HepG2 (cell line): ENCODE measurements at regions not wholly inside any gene's neighbourhood (a gene's known extent, or its start where the extent isn't known, plus 50 kb on each side); places are given as distances from the start of the nearest gene placed in this dataset.
"Not testable (repeated sequence)": the region's sequence is repeated elsewhere in the genome, so short reads cannot be mapped to it uniquely, and the experiment has no call there.

Experiments used
- ATAC-seq: fragments of 200-7000 bp; cut with Tn5 transposase; 3 replicates; pipeline ENCODE4 v1.9.1; 2020; ENCODE audit warnings: mild to moderate bottlenecking, moderate library complexity
- BruUV-seq: library from RNA; stranded (reverse); fragments of 400-500 nt; replicated peaks from 2 replicates; lab custom pipeline; 2021; lab: Mats Ljungman, UMichigan
- CTCF ChIA-PET: fragments of 300-600 bp; formaldehyde crosslinking; extraction: SDS; loops from one replicate; lab custom pipeline; 2021; ENCODE audit warnings: low total read pairs, inconsistent platforms, low intra/inter-chr PET ratio; lab: Yijun Ruan, JAX
- POLR2A ChIA-PET: fragments of 350-600 bp; sonication (Branson Sonifier 250); formaldehyde crosslinking; loops from one replicate; lab custom pipeline; 2020; ENCODE audit warnings: antibody characterized with exemption, inconsistent platforms; lab: Yijun Ruan, JAX
- DNase-seq: peaks from one replicate; pipeline ENCODE4 v3.0.0-alpha.2; 2015; ENCODE audit warnings: low spot score
- FAIRE-seq: peaks from 3 replicates; lab custom pipeline; 2011; peaks lifted over from hg19 to GRCh38; lab: Jason Lieb, UNC
- H2AFZ ChIP-seq: one replicate; pipeline ENCODE4 v1.6.1; 2011; ENCODE audit warnings: low read length, inconsistent platforms
- H3K27ac ChIP-seq: fragments of 300-600 bp; 3 replicates; pipeline ENCODE4 v1.8.0; 2011; ENCODE audit warnings: mixed run types, mild to moderate bottlenecking, mixed read lengths, low read length, inconsistent platforms; ENCODE audit not compliant: insufficient read depth; ENCODE audit errors: extremely low read length
- H3K27me3 ChIP-seq, 2 experiments: fragments of 200-600 bp in 1 of 2; 2 replicates in 1 of 2; 3 replicates in 1 of 2; pipeline versions ENCODE4 v1.6.0 to v1.8.0; 2011; ENCODE audit warnings: low read length in 2 of 2, mild to moderate bottlenecking in 2 of 2, moderate library complexity in 2 of 2, inconsistent platforms in 1 of 2; ENCODE audit not compliant: insufficient read depth in 2 of 2, control insufficient read depth in 1 of 2
- H3K36me3 ChIP-seq, 2 experiments: fragments of 200-600 bp in 1 of 2; replicated peaks in 1 of 2; 2 replicates in 1 of 2; 3 replicates in 1 of 2; pipeline versions ENCODE4 v1.5.1 to v1.8.0; 2011; ENCODE audit warnings: low read length in 2 of 2, inconsistent platforms in 1 of 2; ENCODE audit not compliant: insufficient read depth in 2 of 2, control insufficient read depth in 1 of 2
- H3K4me1 ChIP-seq: 2 replicates; pipeline ENCODE4 v1.5.1; 2012; ENCODE audit warnings: low read length, inconsistent platforms; ENCODE audit not compliant: insufficient read depth
- H3K4me2 ChIP-seq: 2 replicates; pipeline ENCODE4 v1.6.0; 2011; ENCODE audit warnings: low read depth, low read length, inconsistent platforms
- H3K4me3 ChIP-seq, 3 experiments: fragments of 200-600 bp in 1 of 3; sonication (generic), shearing (Covaris generic) in 1 of 3; replicated peaks in 1 of 3; 2 replicates each; pipeline ENCODE4 v1.5.1; 2011 to 2016; ENCODE audit warnings: low read length in 3 of 3, inconsistent platforms in 2 of 3, low read depth in 2 of 3, mild to moderate bottlenecking in 2 of 3, control low read depth in 1 of 3, mixed read lengths in 1 of 3; ENCODE audit not compliant: insufficient read depth in 1 of 3
- H3K79me2 ChIP-seq: one replicate; pipeline ENCODE4 v1.6.1; 2011; ENCODE audit warnings: low read length, inconsistent platforms; ENCODE audit not compliant: insufficient read depth
- H3K9ac ChIP-seq: 2 replicates; pipeline ENCODE4 v1.6.0; 2011; ENCODE audit warnings: mild to moderate bottlenecking, low read depth, low read length, inconsistent platforms; ENCODE audit not compliant: insufficient read depth
- H3K9me3 ChIP-seq: 2 replicates; pipeline ENCODE4 v1.5.1; 2012; ENCODE audit warnings: mild to moderate bottlenecking, low read length
- H4K20me1 ChIP-seq: 2 replicates; pipeline ENCODE4 v1.6.0; 2011; ENCODE audit warnings: inconsistent platforms, mild to moderate bottlenecking, low read length, moderate library complexity; ENCODE audit not compliant: insufficient read depth
- ARNT2 ChIP-seq: sonication (generic); formaldehyde crosslinking; IDR thresholded peaks from 2 replicates; pipeline ENCODE4 v1.8.0; 2022; ENCODE audit warnings: mild to moderate bottlenecking, low read depth, missing genetic modification reagents, moderate library complexity
- BCL6 ChIP-seq: IDR thresholded peaks from 2 replicates; pipeline ENCODE4 v1.6.1; 2016; ENCODE audit warnings: missing genetic modification reagents, missing compliant biosample characterization
- GATAD1 ChIP-seq: IDR thresholded peaks from 2 replicates; pipeline ENCODE4 v1.6.1; 2016; ENCODE audit warnings: missing genetic modification reagents, missing compliant biosample characterization
- HMGA1 ChIP-seq: sonication (generic); formaldehyde crosslinking; conservative IDR thresholded peaks from 2 replicates; pipeline ENCODE4 v1.4.0; 2020; ENCODE audit warnings: missing genetic modification reagents
- IRX3 ChIP-seq: sonication (generic); formaldehyde crosslinking; IDR thresholded peaks from 2 replicates; pipeline ENCODE4 v1.8.1; 2023; ENCODE audit warnings: mild to moderate bottlenecking, low read depth, missing genetic modification reagents, borderline replicate concordance
- JUNB ChIP-seq: sonication (generic); formaldehyde crosslinking; IDR thresholded peaks from 2 replicates; pipeline ENCODE4 v1.8.0; 2022; ENCODE audit warnings: missing genetic modification reagents, mild to moderate bottlenecking, borderline replicate concordance
- PLRG1 ChIP-seq: fragments of 450-650 bp; conservative IDR thresholded peaks from 2 replicates; pipeline ENCODE4 v1.6.1; 2016
- RARA ChIP-seq: IDR thresholded peaks from 2 replicates; pipeline ENCODE4 v1.6.1; 2016; ENCODE audit warnings: missing genetic modification reagents, missing compliant biosample characterization
- SNAPC2 ChIP-seq: sonication (generic); formaldehyde crosslinking; IDR thresholded peaks from 2 replicates; pipeline ENCODE4 v1.8.1; 2022; ENCODE audit warnings: mild to moderate bottlenecking, missing genetic modification reagents
- TCF7 ChIP-seq: sonication (generic); IDR thresholded peaks from 2 replicates; pipeline ENCODE4 v1.6.1; 2016; ENCODE audit warnings: antibody characterized with exemption, low read depth
- ZNF20 ChIP-seq: sonication (generic); formaldehyde crosslinking; IDR thresholded peaks from 2 replicates; pipeline ENCODE4 v1.4.0; 2020; ENCODE audit warnings: mild to moderate bottlenecking, moderate library complexity, missing genetic modification reagents
- ZNF839 ChIP-seq: sonication (generic); formaldehyde crosslinking; IDR thresholded peaks from 2 replicates; pipeline ENCODE4 v1.4.0; 2020; ENCODE audit warnings: missing genetic modification reagents, mild to moderate bottlenecking, borderline replicate concordance
- ZSCAN25 ChIP-seq: sonication (generic); formaldehyde crosslinking; IDR thresholded peaks from 2 replicates; pipeline ENCODE4 v1.8.0; 2022; ENCODE audit warnings: mild to moderate bottlenecking, missing genetic modification reagents
- WGBS: methylation state at CpG from one replicate; pipeline ENCODE4 v1.1.6; 2017; ENCODE audit warnings: low lambda C conversion rate; 5-methylcytosine and 5-hydroxymethylcytosine counted together
- in situ Hi-C: cut with HindIII; loops from 2 replicates; pipeline ENCODE4 v1.10.0; 2017; ENCODE audit warnings: low pct_unique_long_range_greater_than_20kb; ENCODE audit not compliant: extremely low pct_ligation_motif_present
- intact Hi-C: fragments of 100-400 bp; cut with micrococcal nuclease; formaldehyde crosslinking; loops from one replicate; pipeline ENCODE4 v1.10.0; 2022; ENCODE audit not compliant: unreplicated experiment
- TF ChIP-seq, protein P1 (sequence below): sonication (generic); formaldehyde crosslinking; IDR thresholded peaks from 2 replicates; pipeline ENCODE4 v1.5.1; 2020; ENCODE audit warnings: missing genetic modification reagents, mild to moderate bottlenecking, borderline replicate concordance
- TF ChIP-seq, protein P2 (sequence below): sonication (generic); formaldehyde crosslinking; IDR thresholded peaks from 2 replicates; pipeline ENCODE4 v1.5.1; 2020; ENCODE audit warnings: missing genetic modification reagents, mild to moderate bottlenecking, borderline replicate concordance

DNA sequence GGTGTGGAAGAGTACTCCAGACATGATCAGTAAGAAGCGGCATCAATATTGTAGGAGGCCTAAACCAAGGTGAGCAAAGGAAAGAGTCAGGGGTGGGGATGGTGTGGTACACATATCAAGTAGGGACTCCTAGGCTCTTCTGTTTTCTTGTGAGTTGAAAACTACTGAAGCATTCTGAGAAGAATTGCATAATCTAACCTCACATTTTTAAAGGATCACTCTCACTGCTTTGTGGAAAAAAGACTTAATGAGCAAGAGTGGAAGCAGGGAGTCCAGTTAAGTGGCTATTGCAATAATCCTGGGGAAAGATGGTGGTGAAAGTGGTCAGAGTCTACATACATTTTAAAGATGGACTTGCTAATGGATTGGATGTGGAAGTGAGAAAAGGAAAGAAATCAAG, 899.5 kb upstream of the FAM98A start:
- intact Hi-C loops (no loop called here), in situ Hi-C loops (no loop called here)
- ATAC-seq (no peak), DNase-seq (no peak), FAIRE-seq (no peak)
- Histone ChIP-seq H3K36me3 (no peaks in the 10 kb centered on the region), H3K9me3 (peaks cover 84% of the 10 kb centered on the region), H2AFZ (no peak overlapping the region), H3K4me2 (no peak overlapping the region), H3K4me1 (no peaks in the 10 kb centered on the region), H4K20me1 (no peaks in the 10 kb centered on the region), H3K4me3 (no peak overlapping the region), H3K9ac (no peak overlapping the region), H3K79me2 (no peaks in the 10 kb centered on the region), H3K27ac (no peak overlapping the region), H3K27me3 (no peaks in the 10 kb centered on the region)
- CTCF ChIA-PET = no interaction called here
- BruUV-seq = no TSS peak
- POLR2A ChIA-PET = no interaction called here
- WGBS = 65% methylated on average over 1 of the region's 1 CpG
- TF ChIP-seq RARA (CRISPR knock-in tag) (no peak), GATAD1 (no peak), TCF7 (no peak), JUNB (CRISPR knock-in tag) (no peak), HMGA1 (CRISPR knock-in tag) (no peak), PLRG1 (no peak), ZNF839 (CRISPR knock-in tag) (no peak), SNAPC2 (CRISPR knock-in tag) (no peak), BCL6 (CRISPR knock-in tag) (no peak), ARNT2 (CRISPR knock-in tag) (no peak), IRX3 (CRISPR knock-in tag) (no peak), ZSCAN25 (no peak), ZNF20 (CRISPR knock-in tag) (no peak)
- TF ChIP-seq, protein P1, sequence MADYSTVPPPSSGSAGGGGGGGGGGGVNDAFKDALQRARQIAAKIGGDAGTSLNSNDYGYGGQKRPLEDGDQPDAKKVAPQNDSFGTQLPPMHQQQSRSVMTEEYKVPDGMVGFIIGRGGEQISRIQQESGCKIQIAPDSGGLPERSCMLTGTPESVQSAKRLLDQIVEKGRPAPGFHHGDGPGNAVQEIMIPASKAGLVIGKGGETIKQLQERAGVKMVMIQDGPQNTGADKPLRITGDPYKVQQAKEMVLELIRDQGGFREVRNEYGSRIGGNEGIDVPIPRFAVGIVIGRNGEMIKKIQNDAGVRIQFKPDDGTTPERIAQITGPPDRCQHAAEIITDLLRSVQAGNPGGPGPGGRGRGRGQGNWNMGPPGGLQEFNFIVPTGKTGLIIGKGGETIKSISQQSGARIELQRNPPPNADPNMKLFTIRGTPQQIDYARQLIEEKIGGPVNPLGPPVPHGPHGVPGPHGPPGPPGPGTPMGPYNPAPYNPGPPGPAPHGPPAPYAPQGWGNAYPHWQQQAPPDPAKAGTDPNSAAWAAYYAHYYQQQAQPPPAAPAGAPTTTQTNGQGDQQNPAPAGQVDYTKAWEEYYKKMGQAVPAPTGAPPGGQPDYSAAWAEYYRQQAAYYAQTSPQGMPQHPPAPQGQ (CRISPR knock-in tag) = no peak
- TF ChIP-seq, protein P2, sequence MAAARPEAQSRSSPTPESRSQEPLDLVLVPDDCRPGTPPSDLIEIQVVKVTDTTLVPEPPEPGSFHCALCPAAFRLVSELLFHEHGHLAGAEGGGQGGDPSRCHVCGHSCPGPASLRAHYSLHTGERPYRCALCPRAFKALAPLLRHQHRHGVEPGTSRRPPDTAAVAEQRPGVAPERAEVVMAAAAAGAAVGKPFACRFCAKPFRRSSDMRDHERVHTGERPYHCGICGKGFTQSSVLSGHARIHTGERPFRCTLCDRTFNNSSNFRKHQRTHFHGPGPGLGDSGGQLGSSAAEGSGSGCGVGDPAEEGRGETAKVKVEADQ = no peak

DNA sequence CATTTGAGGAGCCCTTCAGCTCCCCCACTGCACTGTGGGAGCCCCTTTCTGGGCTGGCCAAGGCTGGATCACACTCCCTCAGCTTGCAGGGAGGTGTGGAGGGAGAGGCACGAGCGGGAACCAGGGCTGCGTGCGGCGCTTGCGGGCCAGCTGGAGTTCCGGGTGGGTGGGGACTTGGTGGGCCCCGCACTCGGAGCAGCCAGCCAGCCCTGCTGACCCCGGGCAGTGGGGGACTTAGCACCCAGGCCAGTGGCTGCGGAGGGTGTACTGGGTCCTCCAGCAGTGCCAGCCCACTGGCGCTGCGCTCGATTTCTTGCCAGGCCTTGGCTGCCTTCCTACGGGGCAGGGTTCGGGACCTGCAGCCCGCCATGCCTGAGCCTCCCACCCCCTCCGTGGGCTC, 895.1 kb upstream of the FAM98A start:
- H2AFZ ChIP-seq, H4K20me1 ChIP-seq, FAIRE-seq, in situ Hi-C loops, H3K9ac ChIP-seq, CTCF ChIA-PET, H3K4me1 ChIP-seq, H3K4me2 ChIP-seq, ATAC-seq, DNase-seq, intact Hi-C loops, H3K79me2 ChIP-seq, BruUV-seq, POLR2A ChIA-PET, H3K4me3 ChIP-seq, H3K36me3 ChIP-seq, H3K27ac ChIP-seq, H3K27me3 ChIP-seq: not testable (repeated sequence)
- WGBS = 59% methylated on average over 10 of the region's 18 CpGs
- H3K9me3 ChIP-seq = peaks cover 83% of the 10 kb centered on the region
